ENCODE measurements at regions not wholly inside any gene's neighbourhood (a gene's known extent, or its start where the extent isn't known, plus 50 kb on each side); places are given as distances from the start of the nearest gene placed in this dataset.

GRCh38 chr16:54211203-54211602 is 75.4 kb downstream of the IRX3 start:
- TF ChIP-seq CTCF (IDR thresholded peaks at IDR 0.05): no peak
- TF ChIP-seq POLR2AphosphoS5 (IDR thresholded peaks at IDR 0.05; ENCODE audit: insufficient read depth in 1 of 2, low read depth in 1 of 2): no peak
- no peak for TF ChIP-seq POLR2A (IDR thresholded peaks at IDR 0.05)
